Lower leg skin (tissue), 3 donors: ENCODE measurements at regions not wholly inside any gene's neighbourhood (a gene's known extent, or its start where the extent isn't known, plus 50 kb on each side); places are given as distances from the start of the nearest gene placed in this dataset.

ENCODE experiments used
- POLR2A ChIP-seq, 2 donors: fragments of 450-650 bp; IDR thresholded peaks; one replicate each; pipeline ENCODE4 v1.6.1; 2016 to 2017; ENCODE audit warnings: antibody characterized with exemption in 2 of 2, mild to moderate bottlenecking in 1 of 2, moderate library complexity in 1 of 2
- TF ChIP-seq, protein P1 (sequence below), 3 donors: fragments of 450-650 bp; IDR thresholded peaks; one replicate each; pipeline ENCODE4 v1.5.1; 2016; ENCODE audit warnings: antibody characterized with exemption in 3 of 3, mild to moderate bottlenecking in 3 of 3, moderate library complexity in 2 of 3

DNA sequence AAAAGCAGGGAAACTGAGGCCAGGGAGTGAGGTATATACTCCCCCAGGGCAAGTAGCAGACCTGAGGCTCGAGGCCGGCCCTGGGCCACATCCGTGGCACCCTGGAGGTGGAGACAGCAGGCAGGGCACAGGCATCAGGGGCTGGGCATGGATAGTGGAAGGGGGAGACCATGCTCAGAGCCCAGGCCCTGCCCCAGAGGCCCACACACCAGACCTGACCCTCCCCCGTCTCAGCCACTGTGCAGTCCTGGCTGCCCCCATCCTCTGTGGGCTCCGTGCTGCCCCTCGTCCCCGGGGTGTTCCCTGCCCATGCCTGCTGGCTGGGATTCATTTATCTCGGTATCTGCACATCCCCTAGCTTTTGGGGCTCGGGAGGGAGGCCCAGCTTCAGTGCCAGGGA, 103.1 kb upstream of the NKX1-1 start:
- TF ChIP-seq, protein P1, sequence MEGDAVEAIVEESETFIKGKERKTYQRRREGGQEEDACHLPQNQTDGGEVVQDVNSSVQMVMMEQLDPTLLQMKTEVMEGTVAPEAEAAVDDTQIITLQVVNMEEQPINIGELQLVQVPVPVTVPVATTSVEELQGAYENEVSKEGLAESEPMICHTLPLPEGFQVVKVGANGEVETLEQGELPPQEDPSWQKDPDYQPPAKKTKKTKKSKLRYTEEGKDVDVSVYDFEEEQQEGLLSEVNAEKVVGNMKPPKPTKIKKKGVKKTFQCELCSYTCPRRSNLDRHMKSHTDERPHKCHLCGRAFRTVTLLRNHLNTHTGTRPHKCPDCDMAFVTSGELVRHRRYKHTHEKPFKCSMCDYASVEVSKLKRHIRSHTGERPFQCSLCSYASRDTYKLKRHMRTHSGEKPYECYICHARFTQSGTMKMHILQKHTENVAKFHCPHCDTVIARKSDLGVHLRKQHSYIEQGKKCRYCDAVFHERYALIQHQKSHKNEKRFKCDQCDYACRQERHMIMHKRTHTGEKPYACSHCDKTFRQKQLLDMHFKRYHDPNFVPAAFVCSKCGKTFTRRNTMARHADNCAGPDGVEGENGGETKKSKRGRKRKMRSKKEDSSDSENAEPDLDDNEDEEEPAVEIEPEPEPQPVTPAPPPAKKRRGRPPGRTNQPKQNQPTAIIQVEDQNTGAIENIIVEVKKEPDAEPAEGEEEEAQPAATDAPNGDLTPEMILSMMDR (IDR thresholded peaks at IDR 0.05), result no peak
- no peak for TF ChIP-seq POLR2A (IDR thresholded peaks at IDR 0.05)
